Lower lobe of right lung (tissue), 2 donors: ENCODE measurements at regions not wholly inside any gene's neighbourhood (a gene's known extent, or its start where the extent isn't known, plus 50 kb on each side); places are given as distances from the start of the nearest gene placed in this dataset.

Experiments used
- ATAC-seq, 2 donors: fragments of 200-7000 bp; cut with Tn5 transposase; one replicate each; pipeline ENCODE4 v1.9.1; 2020 to 2022; ENCODE audit warnings: mild to moderate bottlenecking in 2 of 2, moderate library complexity in 2 of 2
- DNase-seq: peaks from one replicate; pipeline ENCODE4 v3.0.0-alpha.2; 2020
- H3K27ac ChIP-seq: fragments of 200-600 bp; one replicate; pipeline ENCODE4 v1.8.0; 2022
- H3K27me3 ChIP-seq: fragments of 200-600 bp; one replicate; pipeline ENCODE4 v1.8.0; 2022; ENCODE audit warnings: low read depth
- H3K36me3 ChIP-seq: fragments of 200-600 bp; one replicate; pipeline ENCODE4 v1.8.0; 2022; ENCODE audit warnings: mild to moderate bottlenecking
- H3K4me1 ChIP-seq: fragments of 200-600 bp; one replicate; pipeline ENCODE4 v1.8.0; 2022
- H3K4me3 ChIP-seq: fragments of 200-600 bp; one replicate; pipeline ENCODE4 v1.8.0; 2022; ENCODE audit warnings: mild to moderate bottlenecking
- H3K9me3 ChIP-seq: fragments of 200-600 bp; one replicate; pipeline ENCODE4 v1.8.0; 2022
- intact Hi-C: fragments of 100-400 bp; cut with DNase I; formaldehyde crosslinking; loops from one replicate; pipeline ENCODE4 v1.11.0; 2022
- TF ChIP-seq, protein P1 (sequence below): fragments of 200-600 bp; IDR thresholded peaks from one replicate; pipeline ENCODE4 v1.8.0; 2022; ENCODE audit warnings: antibody characterized with exemption, mild to moderate bottlenecking
- donor health status: DM: no; HTN: yes; CAD: no; lungs with severe emphysema.

DNA sequence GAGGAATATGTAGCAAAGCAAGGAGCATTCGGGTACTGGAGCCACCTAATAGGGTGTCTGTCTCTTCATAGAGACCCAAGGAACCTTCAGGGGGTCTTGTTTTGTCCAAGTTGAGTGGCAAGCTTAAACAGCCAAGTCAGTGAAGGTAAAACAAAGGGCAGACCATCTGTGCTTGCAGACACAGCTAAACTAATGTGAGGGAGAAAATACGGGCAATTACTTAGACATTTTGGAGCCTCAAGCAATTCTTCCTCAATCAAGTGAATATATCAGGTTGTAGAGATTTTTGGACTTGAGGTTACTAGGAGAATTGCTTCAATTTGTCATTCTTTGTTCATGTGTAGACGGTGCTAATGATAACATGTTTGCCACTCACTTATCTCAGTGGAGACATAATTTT is 148.2 kb upstream of the ARHGAP20 start:
- intact Hi-C loops, result no loop called here
- TF ChIP-seq, protein P1, sequence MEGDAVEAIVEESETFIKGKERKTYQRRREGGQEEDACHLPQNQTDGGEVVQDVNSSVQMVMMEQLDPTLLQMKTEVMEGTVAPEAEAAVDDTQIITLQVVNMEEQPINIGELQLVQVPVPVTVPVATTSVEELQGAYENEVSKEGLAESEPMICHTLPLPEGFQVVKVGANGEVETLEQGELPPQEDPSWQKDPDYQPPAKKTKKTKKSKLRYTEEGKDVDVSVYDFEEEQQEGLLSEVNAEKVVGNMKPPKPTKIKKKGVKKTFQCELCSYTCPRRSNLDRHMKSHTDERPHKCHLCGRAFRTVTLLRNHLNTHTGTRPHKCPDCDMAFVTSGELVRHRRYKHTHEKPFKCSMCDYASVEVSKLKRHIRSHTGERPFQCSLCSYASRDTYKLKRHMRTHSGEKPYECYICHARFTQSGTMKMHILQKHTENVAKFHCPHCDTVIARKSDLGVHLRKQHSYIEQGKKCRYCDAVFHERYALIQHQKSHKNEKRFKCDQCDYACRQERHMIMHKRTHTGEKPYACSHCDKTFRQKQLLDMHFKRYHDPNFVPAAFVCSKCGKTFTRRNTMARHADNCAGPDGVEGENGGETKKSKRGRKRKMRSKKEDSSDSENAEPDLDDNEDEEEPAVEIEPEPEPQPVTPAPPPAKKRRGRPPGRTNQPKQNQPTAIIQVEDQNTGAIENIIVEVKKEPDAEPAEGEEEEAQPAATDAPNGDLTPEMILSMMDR, result no peak
- Histone ChIP-seq H3K4me3 (no peak overlapping the region), H3K9me3 (no peaks in the 10 kb centered on the region), H3K36me3 (no peaks in the 10 kb centered on the region), H3K27ac (no peak overlapping the region), H3K4me1 (no peaks in the 10 kb centered on the region), H3K27me3 (no peaks in the 10 kb centered on the region)
- DNase-seq (no peak), ATAC-seq (no peak)

DNA sequence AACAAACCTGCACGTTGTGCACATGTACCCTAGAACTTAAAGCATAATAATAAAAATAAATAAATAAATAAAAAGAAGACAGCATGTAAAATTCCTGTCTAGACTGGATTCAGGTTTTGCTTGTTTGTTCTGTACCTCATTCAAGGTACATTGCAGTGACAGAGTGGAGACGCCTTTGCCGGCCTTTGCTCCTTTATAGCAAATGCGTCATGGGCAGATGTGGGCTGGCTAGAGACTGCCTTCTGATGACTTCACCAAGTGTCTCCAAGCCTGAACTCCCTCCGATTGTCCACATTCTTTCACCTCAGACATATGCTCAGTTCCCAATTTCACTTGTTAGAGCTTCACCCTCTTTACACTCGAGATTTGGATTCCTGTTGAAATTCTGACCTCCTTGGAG is 147.8 kb upstream of the ARHGAP20 start:
- ATAC-seq (no peak), DNase-seq (no peak)
- Histone ChIP-seq H3K27ac (no peak overlapping the region), H3K4me1 (no peaks in the 10 kb centered on the region), H3K36me3 (no peaks in the 10 kb centered on the region), H3K27me3 (no peaks in the 10 kb centered on the region), H3K4me3 (no peak overlapping the region), H3K9me3 (no peaks in the 10 kb centered on the region)
- TF ChIP-seq, protein P1, result no peak
- intact Hi-C loops, result no loop called here

GRCh38 chr11:110859240-110859840 is 147.1 kb upstream of the ARHGAP20 start:
- DNase-seq (no peak), ATAC-seq (no peak)
- H3K4me1 ChIP-seq, result no peaks in the 10 kb centered on the region
- no peak overlapping the region for H3K27ac ChIP-seq
- TF ChIP-seq, protein P1, result no peak
- no peaks in the 10 kb centered on the region for H3K36me3 ChIP-seq
- no peaks in the 10 kb centered on the region for H3K9me3 ChIP-seq
- H3K27me3 ChIP-seq, result no peaks in the 10 kb centered on the region
- intact Hi-C loops, result no loop called here
- no peak overlapping the region for H3K4me3 ChIP-seq

- no peaks in the 10 kb centered on the region for H3K27me3 ChIP-seq
- DNase-seq (no peak), ATAC-seq (no peak)
- H3K4me3 ChIP-seq, result no peak overlapping the region
- TF ChIP-seq, protein P1, result no peak
- intact Hi-C loops, result no loop called here
- no peaks in the 10 kb centered on the region for H3K36me3 ChIP-seq
- no peaks in the 10 kb centered on the region for H3K9me3 ChIP-seq
- H3K27ac ChIP-seq, result no peak overlapping the region
- no peaks in the 10 kb centered on the region for H3K4me1 ChIP-seq
Measured at GRCh38 chr11:110858547-110858921, 146.3 kb upstream of the ARHGAP20 start.

DNA sequence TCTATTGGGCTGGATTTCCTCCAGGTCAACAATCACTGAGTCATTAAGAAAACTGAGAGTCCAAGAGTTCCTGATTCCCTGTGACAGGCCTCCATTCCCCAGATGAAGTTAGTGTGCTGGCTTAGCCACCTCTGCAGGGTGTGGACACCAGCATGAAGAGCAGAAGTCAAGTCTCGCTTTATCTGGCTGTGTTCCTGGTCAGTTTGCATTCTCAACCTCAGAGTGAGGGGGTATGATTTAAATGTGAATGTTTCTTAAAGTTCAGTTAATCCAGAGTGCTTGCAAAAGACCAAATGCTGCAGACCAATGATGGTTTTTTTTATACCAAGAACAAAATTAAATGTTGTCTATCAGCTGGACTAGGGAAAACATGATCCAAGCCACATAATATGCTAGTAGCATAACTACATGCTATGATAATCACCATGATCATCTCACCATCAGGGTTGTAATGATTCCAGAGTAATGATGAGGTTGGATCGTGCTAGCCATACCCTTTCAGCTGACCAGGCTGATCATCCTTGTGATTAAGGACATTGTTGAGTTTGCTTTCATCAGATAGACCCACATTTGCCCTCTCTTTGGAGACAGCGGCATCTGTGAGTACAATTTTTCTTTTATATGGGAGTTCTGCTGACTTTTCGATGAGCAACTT is 145.8 kb upstream of the ARHGAP20 start:
- Histone ChIP-seq H3K27me3 (no peaks in the 10 kb centered on the region), H3K4me1 (peaks cover 5% of the 10 kb centered on the region), H3K36me3 (no peaks in the 10 kb centered on the region), H3K9me3 (no peaks in the 10 kb centered on the region), H3K4me3 (no peak overlapping the region), H3K27ac (no peak overlapping the region)
- TF ChIP-seq, protein P1, result no peak
- DNase-seq (no peak), ATAC-seq (no peak)
- intact Hi-C loops, result no loop called here
